Bronchial epithelial cell (primary cell): ENCODE measurements at regions not wholly inside any gene's neighbourhood (a gene's known extent, or its start where the extent isn't known, plus 50 kb on each side); places are given as distances from the start of the nearest gene placed in this dataset.

Experiments
- DNase-seq: peaks from one replicate; pipeline ENCODE4 v3.0.0-alpha.2; 2010; ENCODE audit warnings: low read depth
- FAIRE-seq: peaks from 2 replicates; lab custom pipeline; 2011; peaks lifted over from hg19 to GRCh38; lab: Jason Lieb, UNC
- H3K27me3 ChIP-seq: 2 replicates; pipeline ENCODE4 v1.5.1; 2011; ENCODE audit warnings: low read length; ENCODE audit not compliant: control insufficient read depth, insufficient read depth
- H3K36me3 ChIP-seq: 2 replicates; pipeline ENCODE4 v1.5.1; 2011; ENCODE audit warnings: low read length; ENCODE audit not compliant: control insufficient read depth, insufficient read depth
- H3K4me3 ChIP-seq: 2 replicates; pipeline ENCODE4 v1.5.1; 2011; ENCODE audit warnings: mild to moderate bottlenecking, low read depth, low read length, control low read depth
- TF ChIP-seq, protein P1 (sequence below): IDR thresholded peaks from 2 replicates; pipeline ENCODE4 v1.5.1; 2011; ENCODE audit warnings: mild to moderate bottlenecking, moderate library complexity, low read length, control low read depth, inconsistent platforms; ENCODE audit not compliant: insufficient read depth, severe bottlenecking

DNA sequence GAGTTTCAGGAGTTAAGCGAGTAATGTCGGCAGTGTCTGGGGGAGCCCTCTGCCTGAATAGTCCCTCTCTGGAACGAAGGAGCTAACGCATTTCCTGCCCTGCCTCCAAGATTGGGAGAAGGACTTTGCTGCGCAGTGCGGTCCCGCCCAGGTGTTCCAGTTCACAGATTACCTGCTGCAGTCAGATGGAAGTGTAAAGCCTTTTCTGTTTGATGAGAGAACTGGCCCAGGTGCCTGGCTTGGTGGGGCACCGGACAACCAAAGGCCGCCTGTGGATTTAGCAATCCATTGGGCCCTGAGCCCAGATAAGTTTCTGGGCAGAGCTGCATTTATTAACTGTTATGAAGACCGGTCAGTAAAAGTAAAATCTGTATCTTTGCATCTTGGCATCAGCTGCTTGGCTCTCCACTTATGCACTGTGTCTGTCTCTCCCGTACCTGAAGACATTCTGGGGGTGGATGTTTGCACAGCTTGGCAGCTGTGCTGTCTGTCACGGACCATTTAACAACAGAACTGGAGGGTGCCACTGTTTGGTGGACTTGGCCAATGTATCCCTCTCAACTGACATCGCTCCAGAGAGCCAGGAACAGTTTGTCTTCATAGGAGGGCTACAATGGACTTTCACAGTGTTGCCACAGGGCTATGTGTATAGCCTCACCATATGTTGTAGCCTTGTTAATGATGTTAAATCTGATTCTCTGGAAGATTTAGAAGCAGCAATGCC, 654.7 kb upstream of the ZWINT start:
- Histone ChIP-seq H3K4me3 (no peak overlapping the region), H3K27me3 (no peaks in the 10 kb centered on the region), H3K36me3 (no peaks in the 10 kb centered on the region)
- peak; percentile 86 for FAIRE-seq
- TF ChIP-seq, protein P1, sequence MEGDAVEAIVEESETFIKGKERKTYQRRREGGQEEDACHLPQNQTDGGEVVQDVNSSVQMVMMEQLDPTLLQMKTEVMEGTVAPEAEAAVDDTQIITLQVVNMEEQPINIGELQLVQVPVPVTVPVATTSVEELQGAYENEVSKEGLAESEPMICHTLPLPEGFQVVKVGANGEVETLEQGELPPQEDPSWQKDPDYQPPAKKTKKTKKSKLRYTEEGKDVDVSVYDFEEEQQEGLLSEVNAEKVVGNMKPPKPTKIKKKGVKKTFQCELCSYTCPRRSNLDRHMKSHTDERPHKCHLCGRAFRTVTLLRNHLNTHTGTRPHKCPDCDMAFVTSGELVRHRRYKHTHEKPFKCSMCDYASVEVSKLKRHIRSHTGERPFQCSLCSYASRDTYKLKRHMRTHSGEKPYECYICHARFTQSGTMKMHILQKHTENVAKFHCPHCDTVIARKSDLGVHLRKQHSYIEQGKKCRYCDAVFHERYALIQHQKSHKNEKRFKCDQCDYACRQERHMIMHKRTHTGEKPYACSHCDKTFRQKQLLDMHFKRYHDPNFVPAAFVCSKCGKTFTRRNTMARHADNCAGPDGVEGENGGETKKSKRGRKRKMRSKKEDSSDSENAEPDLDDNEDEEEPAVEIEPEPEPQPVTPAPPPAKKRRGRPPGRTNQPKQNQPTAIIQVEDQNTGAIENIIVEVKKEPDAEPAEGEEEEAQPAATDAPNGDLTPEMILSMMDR = no peak
- no peak for DNase-seq

GRCh38 chr10:57015187-57015586, 654.1 kb upstream of the ZWINT start:
- H3K4me3 ChIP-seq = no peak overlapping the region
- no peak for DNase-seq
- TF ChIP-seq, protein P1 = no peak
- no peak for FAIRE-seq
- no peaks in the 10 kb centered on the region for H3K27me3 ChIP-seq
- no peaks in the 10 kb centered on the region for H3K36me3 ChIP-seq

GRCh38 chr10:57014758-57015157, 653.7 kb upstream of the ZWINT start:
- Histone ChIP-seq H3K4me3 (no peak overlapping the region), H3K27me3 (no peaks in the 10 kb centered on the region), H3K36me3 (no peaks in the 10 kb centered on the region)
- TF ChIP-seq, protein P1 = no peak
- FAIRE-seq (peak; percentile 52), DNase-seq (no peak)

DNA sequence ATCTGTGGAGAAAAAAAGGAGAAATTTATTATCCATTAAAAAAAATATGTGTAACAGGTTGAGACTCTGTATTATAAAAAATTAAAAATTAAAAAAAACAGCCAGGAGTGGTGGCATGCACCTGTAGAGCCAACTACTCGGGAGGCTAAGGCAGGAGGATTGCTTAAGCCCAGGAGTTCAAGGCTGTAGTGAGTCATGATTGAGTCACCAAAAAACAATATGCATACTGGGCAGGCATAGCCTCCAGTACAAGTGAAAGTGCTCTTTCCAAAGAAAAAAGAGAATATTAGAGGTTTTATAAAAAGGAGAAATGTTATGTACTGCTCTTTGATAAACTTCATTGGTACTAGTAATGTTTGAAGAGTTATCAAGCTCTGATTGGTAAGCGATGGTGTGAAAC, 647.1 kb upstream of the ZWINT start:
- H3K36me3 ChIP-seq = no peaks in the 10 kb centered on the region
- no peak for FAIRE-seq
- no peak overlapping the region for H3K4me3 ChIP-seq
- TF ChIP-seq, protein P1 = no peak
- DNase-seq = no peak
- no peaks in the 10 kb centered on the region for H3K27me3 ChIP-seq

DNA sequence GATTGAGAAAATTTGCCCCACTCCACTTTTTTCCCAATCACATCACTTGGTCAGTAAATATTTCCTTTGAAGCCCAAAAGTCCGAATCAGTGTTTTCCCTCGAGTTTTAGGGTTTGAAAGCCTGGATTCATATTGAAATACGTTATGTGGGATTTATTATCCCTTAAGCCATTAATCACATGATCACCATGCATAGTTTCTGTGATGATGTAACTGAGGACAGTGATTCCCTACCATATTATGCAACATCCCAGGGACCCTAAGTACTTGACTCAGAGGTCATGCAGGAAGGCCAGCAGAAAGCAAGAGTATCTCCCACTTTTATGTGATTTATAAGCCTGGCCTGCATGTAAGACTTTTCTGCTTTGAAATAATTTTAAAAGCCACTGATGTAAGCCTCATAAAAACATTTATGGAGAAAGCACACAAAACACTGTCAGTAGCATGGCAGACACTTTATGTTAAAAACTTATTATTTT, 630.6 kb upstream of the ZWINT start:
- Histone ChIP-seq H3K4me3 (no peak overlapping the region), H3K36me3 (no peaks in the 10 kb centered on the region), H3K27me3 (no peaks in the 10 kb centered on the region)
- FAIRE-seq (no peak), DNase-seq (no peak)
- TF ChIP-seq, protein P1 = no peak

DNA sequence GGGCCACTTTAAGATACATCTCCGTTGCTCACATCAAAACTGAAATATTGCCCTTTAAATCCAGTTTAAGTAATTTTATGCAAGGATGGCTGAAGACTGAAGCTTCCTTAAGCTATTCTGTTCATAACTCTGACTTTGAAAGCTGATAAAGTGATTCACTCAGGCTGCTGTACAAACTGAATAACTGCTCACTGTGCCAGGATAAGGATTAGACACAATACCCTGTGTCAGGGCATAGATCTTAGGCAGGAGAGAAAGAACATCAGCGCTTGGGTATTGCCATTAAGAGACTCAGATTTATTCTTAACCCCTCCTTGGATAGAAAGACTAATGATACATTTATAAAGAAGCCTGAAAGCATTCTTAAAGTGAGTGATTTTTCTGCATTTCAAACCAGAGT, 614.5 kb upstream of the ZWINT start:
- Histone ChIP-seq H3K36me3 (no peaks in the 10 kb centered on the region), H3K4me3 (no peak overlapping the region), H3K27me3 (no peaks in the 10 kb centered on the region)
- FAIRE-seq = no peak
- DNase-seq = no peak
- TF ChIP-seq, protein P1 = no peak
